ENCODE measurements at regions not wholly inside any gene's neighbourhood (a gene's known extent, or its start where the extent isn't known, plus 50 kb on each side); places are given as distances from the start of the nearest gene placed in this dataset.

- TF ChIP-seq CTCF (IDR thresholded peaks at IDR 0.05), result no peak
- no peak for TF ChIP-seq POLR2A (IDR thresholded peaks at IDR 0.05)
Observed at GRCh38 chr2:196381464-196381863, 210.1 kb upstream of the STK17B start.

All from adrenal gland (tissue), 5 donors.